Natural killer cell treated with Interleukin-12 subunit alpha and Interleukin-12 subunit beta and Interleukin-15 and Interleukin-18, amount 100 ng/mL, for 72 hours (primary cell): ENCODE measurements at regions not wholly inside any gene's neighbourhood (a gene's known extent, or its start where the extent isn't known, plus 50 kb on each side); places are given as distances from the start of the nearest gene placed in this dataset.

Source experiments
- ATAC-seq, 2 donors: fragments of 150-1000 bp; cut with Tn5 transposase in 1 of 2; sonication (Bioruptor Pico), chemical (Tn5 transposase) in 1 of 2; 2 replicates each; pipeline ENCODE4 v1.10.0; 2021
- DNase-seq: peaks from one replicate; pipeline ENCODE4 v3.0.0; 2022; ENCODE audit warnings: low spot score
- H3K27ac Mint-ChIP-seq, 2 donors: 1 replicate in 1 of 2; 2 replicates in 1 of 2; pipeline ENCODE4 v1.8.0; 2022; ENCODE audit warnings: mixed read lengths in 2 of 2, mild to moderate bottlenecking in 1 of 2, moderate library complexity in 1 of 2
- H3K27me3 Mint-ChIP-seq, 2 donors: 1 replicate in 1 of 2; 2 replicates in 1 of 2; pipeline ENCODE4 v1.8.0; 2022; ENCODE audit warnings: mixed read lengths in 2 of 2
- H3K36me3 Mint-ChIP-seq: one replicate; pipeline ENCODE4 v1.8.0; 2022; ENCODE audit warnings: mixed read lengths
- H3K4me1 Mint-ChIP-seq, 2 donors: 1 replicate in 1 of 2; 2 replicates in 1 of 2; pipeline ENCODE4 v1.8.0; 2022; ENCODE audit warnings: low read depth in 2 of 2, mixed read lengths in 2 of 2, mild to moderate bottlenecking in 1 of 2
- H3K4me3 Mint-ChIP-seq: one replicate; pipeline ENCODE4 v1.8.0; 2022; ENCODE audit warnings: mixed read lengths
- H3K9me3 Mint-ChIP-seq: 2 replicates; pipeline ENCODE4 v1.8.0; 2022; ENCODE audit warnings: mixed read lengths

- Mint-ChIP-seq H3K36me3 (no peaks in the 10 kb centered on the region), H3K4me3 (no peak overlapping the region), H3K4me1 (no peaks in the 10 kb centered on the region), H3K27ac (no peak overlapping the region), H3K9me3 (peaks cover 18% of the 10 kb centered on the region), H3K27me3 (no peaks in the 10 kb centered on the region)
- DNase-seq (no peak), ATAC-seq (no peak)
Observed at GRCh38 chr10:107740962-107741690, 576.6 kb upstream of the SORCS1 start.

- no peak overlapping the region for H3K4me3 Mint-ChIP-seq
- no peaks in the 10 kb centered on the region for H3K4me1 Mint-ChIP-seq
- H3K27ac Mint-ChIP-seq, result no peak overlapping the region
- peaks cover 4% of the 10 kb centered on the region for H3K36me3 Mint-ChIP-seq
- DNase-seq (no peak), ATAC-seq (no peak)
- peaks cover 19% of the 10 kb centered on the region for H3K9me3 Mint-ChIP-seq
- no peaks in the 10 kb centered on the region for H3K27me3 Mint-ChIP-seq
Observed at GRCh38 chr10:107739951-107740350, 575.4 kb upstream of the SORCS1 start.

DNA sequence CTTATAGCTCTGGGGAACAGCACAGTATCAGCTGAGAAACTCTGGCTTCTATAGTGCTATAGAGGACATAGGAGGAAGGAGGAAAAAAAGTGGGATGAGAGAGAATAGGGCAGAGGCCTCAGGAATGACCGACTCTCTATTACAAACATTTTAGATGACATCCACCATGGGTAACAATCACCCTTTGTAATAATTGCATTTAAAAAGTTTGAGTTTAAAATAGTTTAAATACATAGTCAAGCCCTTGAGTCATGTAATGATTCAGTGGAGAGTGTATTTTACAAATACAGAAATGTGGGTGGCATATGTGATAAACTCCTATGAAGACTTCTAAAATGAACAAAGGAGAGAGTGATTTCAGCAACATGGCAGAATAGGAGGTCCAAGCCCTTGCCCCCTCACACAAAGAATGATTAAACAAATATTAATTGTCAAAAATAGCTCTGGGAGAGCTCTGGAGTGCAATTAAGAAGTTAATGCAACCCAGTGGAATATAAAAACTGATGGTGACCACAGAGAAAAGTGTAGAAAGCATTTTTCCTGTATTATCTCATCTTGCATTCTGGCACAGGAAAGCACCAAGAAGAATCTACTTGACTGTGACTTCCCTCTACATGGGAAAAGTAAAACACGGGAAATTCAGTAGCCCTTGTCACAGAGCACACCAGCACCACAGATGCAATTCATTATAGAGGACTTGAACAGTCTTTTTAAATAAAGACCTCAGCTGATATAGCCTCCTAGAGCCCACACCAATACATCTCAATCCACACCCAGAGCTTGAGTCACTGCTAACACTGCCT, 569.0 kb upstream of the SORCS1 start:
- H3K27me3 Mint-ChIP-seq, result no peaks in the 10 kb centered on the region
- peaks cover 19% of the 10 kb centered on the region for H3K36me3 Mint-ChIP-seq
- H3K4me1 Mint-ChIP-seq, result no peaks in the 10 kb centered on the region
- DNase-seq (no peak), ATAC-seq (no peak)
- H3K4me3 Mint-ChIP-seq, result no peak overlapping the region
- no peak overlapping the region for H3K27ac Mint-ChIP-seq
- H3K9me3 Mint-ChIP-seq, result peaks cover 31% of the 10 kb centered on the region

GRCh38 chr10:107732045-107732444, 567.5 kb upstream of the SORCS1 start:
- Mint-ChIP-seq H3K9me3 (peaks cover 29% of the 10 kb centered on the region), H3K4me3 (no peak overlapping the region), H3K27me3 (no peaks in the 10 kb centered on the region), H3K27ac (no peak overlapping the region), H3K36me3 (peaks cover 19% of the 10 kb centered on the region), H3K4me1 (no peaks in the 10 kb centered on the region)
- no peak for ATAC-seq
- DNase-seq, result no peak

GRCh38 chr10:107728807-107729206, 564.3 kb upstream of the SORCS1 start:
- Mint-ChIP-seq H3K27ac (no peak overlapping the region), H3K4me3 (no peak overlapping the region), H3K27me3 (no peaks in the 10 kb centered on the region), H3K9me3 (peaks cover 23% of the 10 kb centered on the region), H3K36me3 (peaks cover 6% of the 10 kb centered on the region), H3K4me1 (no peaks in the 10 kb centered on the region)
- DNase-seq, result no peak
- ATAC-seq, result no peak

GRCh38 chr10:107727767-107728317, 563.3 kb upstream of the SORCS1 start:
- H3K4me3 Mint-ChIP-seq, result no peak overlapping the region
- no peaks in the 10 kb centered on the region for H3K27me3 Mint-ChIP-seq
- no peaks in the 10 kb centered on the region for H3K36me3 Mint-ChIP-seq
- DNase-seq, result no peak
- H3K4me1 Mint-ChIP-seq, result no peaks in the 10 kb centered on the region
- peaks cover 23% of the 10 kb centered on the region for H3K9me3 Mint-ChIP-seq
- no peak for ATAC-seq
- H3K27ac Mint-ChIP-seq, result no peak overlapping the region

DNA sequence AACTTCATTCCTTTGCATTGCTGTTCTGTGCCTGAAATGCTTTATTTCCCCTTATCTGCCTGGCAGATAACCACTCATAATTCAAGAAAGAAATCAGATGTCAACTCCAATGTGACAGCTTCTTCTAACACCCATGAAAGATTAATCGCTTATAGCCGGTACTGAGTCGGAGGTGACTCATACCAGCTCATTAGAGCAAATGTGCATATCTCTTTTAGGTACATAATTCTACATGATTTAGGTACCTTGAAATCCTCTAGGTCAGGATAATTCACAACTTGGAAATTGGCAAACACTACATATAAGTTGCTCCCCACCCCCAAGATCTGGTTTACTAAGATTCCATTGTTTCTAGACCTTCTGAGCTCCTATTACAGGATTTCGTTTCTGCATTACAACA, 554.4 kb upstream of the SORCS1 start:
- ATAC-seq (no peak), DNase-seq (no peak)
- H3K36me3 Mint-ChIP-seq, result peaks cover 7% of the 10 kb centered on the region
- no peaks in the 10 kb centered on the region for H3K27me3 Mint-ChIP-seq
- H3K27ac Mint-ChIP-seq, result no peak overlapping the region
- H3K4me3 Mint-ChIP-seq, result no peak overlapping the region
- H3K9me3 Mint-ChIP-seq, result peaks cover 32% of the 10 kb centered on the region
- no peaks in the 10 kb centered on the region for H3K4me1 Mint-ChIP-seq

DNA sequence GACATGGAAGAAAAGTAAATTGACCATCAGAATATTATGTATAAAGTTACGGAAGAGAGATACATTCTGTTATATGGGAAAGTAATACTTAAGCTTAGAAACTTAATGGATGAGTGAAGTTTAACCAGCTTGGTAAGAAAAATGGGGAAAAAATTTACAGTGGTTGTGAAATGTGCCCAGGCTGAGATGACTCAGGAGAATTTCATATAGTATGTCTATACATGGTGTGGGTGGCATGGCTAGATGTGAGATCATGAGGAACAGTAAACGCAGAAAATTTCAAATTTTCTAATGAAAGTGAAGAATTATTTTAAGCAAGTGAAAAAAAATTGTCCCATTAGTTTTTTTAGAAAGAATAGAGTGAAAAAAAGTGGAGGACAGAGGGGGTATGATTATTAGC, 552.5 kb upstream of the SORCS1 start:
- Mint-ChIP-seq H3K4me3 (no peak overlapping the region), H3K36me3 (peaks cover 6% of the 10 kb centered on the region), H3K27me3 (no peaks in the 10 kb centered on the region), H3K27ac (no peak overlapping the region), H3K9me3 (peaks cover 30% of the 10 kb centered on the region), H3K4me1 (no peaks in the 10 kb centered on the region)
- no peak for DNase-seq
- no peak for ATAC-seq

GRCh38 chr10:107715565-107715964, 551.1 kb upstream of the SORCS1 start:
- H3K4me1 Mint-ChIP-seq, result no peaks in the 10 kb centered on the region

DNA sequence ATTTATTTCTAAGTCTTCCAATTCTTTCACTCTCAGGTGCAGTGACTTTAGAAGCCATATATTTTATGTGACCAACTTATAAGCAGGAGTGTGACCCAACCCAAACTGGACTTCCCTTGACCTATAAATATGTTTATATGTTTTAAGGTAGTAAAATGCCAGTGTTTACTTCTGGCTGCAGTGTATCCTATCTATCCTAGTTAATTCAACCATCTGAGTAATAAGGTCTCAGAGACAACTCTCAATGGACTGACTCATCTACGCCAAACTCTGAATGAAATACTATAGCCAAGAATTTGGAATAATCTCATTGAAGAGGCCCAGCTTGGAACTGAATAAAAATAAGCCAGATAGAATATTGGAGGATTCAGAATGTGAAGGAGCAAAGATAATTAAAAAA, 544.5 kb upstream of the SORCS1 start:
- Mint-ChIP-seq H3K4me1 (no peaks in the 10 kb centered on the region), H3K9me3 (peaks cover 4% of the 10 kb centered on the region), H3K27me3 (no peaks in the 10 kb centered on the region), H3K27ac (no peak overlapping the region), H3K4me3 (no peak overlapping the region), H3K36me3 (no peaks in the 10 kb centered on the region)
- DNase-seq (no peak), ATAC-seq (no peak)

More at GRCh38 chr10:107715565-107715964, 551.1 kb upstream of the SORCS1 start:
- ATAC-seq, result no peak
- no peaks in the 10 kb centered on the region for H3K27me3 Mint-ChIP-seq
- H3K9me3 Mint-ChIP-seq, result peaks cover 27% of the 10 kb centered on the region
- no peak overlapping the region for H3K27ac Mint-ChIP-seq
- H3K36me3 Mint-ChIP-seq, result no peaks in the 10 kb centered on the region
- H3K4me3 Mint-ChIP-seq, result no peak overlapping the region
- no peak for DNase-seq

DNA sequence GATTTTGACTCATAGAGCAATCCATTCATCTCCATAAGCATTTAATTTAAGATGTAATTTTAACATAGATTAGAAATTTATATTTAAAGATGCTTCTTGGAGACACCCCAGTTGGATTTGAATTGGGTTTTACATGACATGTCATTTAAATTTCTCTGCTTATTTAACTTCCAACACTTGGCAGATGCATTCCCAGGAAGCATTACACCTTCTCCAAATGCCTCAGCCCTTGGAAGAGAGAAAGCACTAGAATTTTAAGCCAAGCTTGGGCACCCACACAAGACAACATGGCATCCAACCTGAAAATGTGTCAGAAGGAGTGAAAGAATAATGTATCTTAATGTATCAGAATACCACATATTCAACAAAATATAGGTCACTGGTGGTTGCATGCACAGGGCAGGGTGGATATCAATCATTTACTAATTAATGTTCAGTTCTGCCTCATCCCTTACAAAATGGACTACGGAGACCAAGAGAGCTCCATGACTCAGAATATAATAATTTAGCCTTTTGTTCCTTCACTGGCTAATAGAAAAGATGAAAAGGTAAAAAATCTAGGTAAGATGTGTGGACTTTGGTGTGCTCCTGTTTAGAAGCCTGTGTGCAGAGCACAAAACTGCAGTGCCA, 541.7 kb upstream of the SORCS1 start:
- ATAC-seq (no peak), DNase-seq (no peak)
- Mint-ChIP-seq H3K27ac (no peak overlapping the region), H3K27me3 (no peaks in the 10 kb centered on the region), H3K4me3 (no peak overlapping the region), H3K9me3 (peaks cover 4% of the 10 kb centered on the region), H3K36me3 (no peaks in the 10 kb centered on the region), H3K4me1 (no peaks in the 10 kb centered on the region)

DNA sequence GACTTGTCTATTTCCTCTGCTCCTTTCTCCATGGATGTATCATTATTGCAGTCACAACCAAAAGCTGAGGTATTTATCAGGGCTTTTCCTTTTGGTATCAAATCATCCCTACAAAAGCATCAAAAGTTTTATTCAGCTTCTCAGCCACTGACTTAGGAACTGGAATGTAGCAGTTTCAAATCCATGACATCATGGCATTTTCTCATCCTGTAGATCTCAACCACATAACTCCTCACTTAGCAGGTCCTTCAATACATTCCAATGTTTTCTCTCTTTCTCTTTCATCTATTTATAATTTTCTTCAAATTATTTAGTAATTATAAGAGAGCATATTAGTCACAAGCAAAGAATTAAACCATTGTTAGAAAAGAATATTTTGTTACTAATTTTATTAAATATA, 537.4 kb upstream of the SORCS1 start:
- ATAC-seq, result no peak
- Mint-ChIP-seq H3K9me3 (peaks cover 4% of the 10 kb centered on the region), H3K36me3 (no peaks in the 10 kb centered on the region), H3K27me3 (no peaks in the 10 kb centered on the region), H3K4me3 (no peak overlapping the region), H3K4me1 (no peaks in the 10 kb centered on the region), H3K27ac (no peak overlapping the region)
- no peak for DNase-seq

GRCh38 chr10:107692072-107692471, 527.6 kb upstream of the SORCS1 start:
- no peak for ATAC-seq
- Mint-ChIP-seq H3K9me3 (peaks cover 5% of the 10 kb centered on the region), H3K4me1 (no peaks in the 10 kb centered on the region), H3K36me3 (no peaks in the 10 kb centered on the region), H3K27me3 (no peaks in the 10 kb centered on the region), H3K4me3 (no peak overlapping the region), H3K27ac (no peak overlapping the region)
- no peak for DNase-seq

GRCh38 chr10:107689323-107689722, 524.8 kb upstream of the SORCS1 start:
- H3K9me3 Mint-ChIP-seq, result peaks cover 10% of the 10 kb centered on the region
- no peak for DNase-seq
- no peaks in the 10 kb centered on the region for H3K27me3 Mint-ChIP-seq
- no peaks in the 10 kb centered on the region for H3K36me3 Mint-ChIP-seq
- no peaks in the 10 kb centered on the region for H3K4me1 Mint-ChIP-seq
- no peak overlapping the region for H3K4me3 Mint-ChIP-seq
- no peak overlapping the region for H3K27ac Mint-ChIP-seq
- ATAC-seq, result no peak
